Fibroblast of mammary gland (primary cell): ENCODE measurements at regions not wholly inside any gene's neighbourhood (a gene's known extent, or its start where the extent isn't known, plus 50 kb on each side); places are given as distances from the start of the nearest gene placed in this dataset.
A peak's percentile ranks its signal among the peaks of the same experiment; 100 is the strongest.

ENCODE experiments used
- DNase-seq: peaks from one replicate; pipeline ENCODE4 v3.0.0-alpha.2; 2010; ENCODE audit warnings: low read depth
- H3K4me3 ChIP-seq: 2 replicates; pipeline ENCODE4 v1.5.1; 2011; ENCODE audit warnings: low read depth, mild to moderate bottlenecking, low read length, moderate library complexity; ENCODE audit not compliant: control insufficient read depth
- TF ChIP-seq, protein P1 (sequence below): conservative IDR thresholded peaks from 2 replicates; pipeline ENCODE4 v1.5.1; 2011; ENCODE audit warnings: low read depth, low read length, inconsistent platforms; ENCODE audit not compliant: control insufficient read depth, insufficient read depth

DNA sequence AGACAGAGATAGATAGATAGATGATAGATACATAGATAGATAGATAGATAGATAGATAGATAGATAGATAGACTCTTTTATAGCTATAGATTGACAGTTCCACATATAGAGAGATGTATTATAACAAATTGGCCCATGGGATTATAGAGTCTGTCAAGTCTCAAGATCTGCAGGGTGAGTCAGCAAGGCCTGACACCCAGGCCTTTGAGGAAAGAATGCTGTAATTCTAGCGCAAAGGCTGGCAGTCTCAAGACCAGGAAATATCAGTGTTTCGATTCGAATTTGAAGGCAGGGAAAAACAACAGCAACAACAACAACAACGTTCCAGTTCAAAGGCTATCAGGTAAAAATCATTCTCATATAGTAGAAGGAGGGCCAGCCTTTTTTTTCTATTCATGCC is 339.2 kb upstream of the CDH9 start:
- DNase-seq, result no peak
- TF ChIP-seq, protein P1, sequence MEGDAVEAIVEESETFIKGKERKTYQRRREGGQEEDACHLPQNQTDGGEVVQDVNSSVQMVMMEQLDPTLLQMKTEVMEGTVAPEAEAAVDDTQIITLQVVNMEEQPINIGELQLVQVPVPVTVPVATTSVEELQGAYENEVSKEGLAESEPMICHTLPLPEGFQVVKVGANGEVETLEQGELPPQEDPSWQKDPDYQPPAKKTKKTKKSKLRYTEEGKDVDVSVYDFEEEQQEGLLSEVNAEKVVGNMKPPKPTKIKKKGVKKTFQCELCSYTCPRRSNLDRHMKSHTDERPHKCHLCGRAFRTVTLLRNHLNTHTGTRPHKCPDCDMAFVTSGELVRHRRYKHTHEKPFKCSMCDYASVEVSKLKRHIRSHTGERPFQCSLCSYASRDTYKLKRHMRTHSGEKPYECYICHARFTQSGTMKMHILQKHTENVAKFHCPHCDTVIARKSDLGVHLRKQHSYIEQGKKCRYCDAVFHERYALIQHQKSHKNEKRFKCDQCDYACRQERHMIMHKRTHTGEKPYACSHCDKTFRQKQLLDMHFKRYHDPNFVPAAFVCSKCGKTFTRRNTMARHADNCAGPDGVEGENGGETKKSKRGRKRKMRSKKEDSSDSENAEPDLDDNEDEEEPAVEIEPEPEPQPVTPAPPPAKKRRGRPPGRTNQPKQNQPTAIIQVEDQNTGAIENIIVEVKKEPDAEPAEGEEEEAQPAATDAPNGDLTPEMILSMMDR, result no peak
- no peak overlapping the region for H3K4me3 ChIP-seq

- DNase-seq, result no peak
- no peak overlapping the region for H3K4me3 ChIP-seq
- TF ChIP-seq, protein P1, result no peak
Observed at GRCh38 chr5:27353970-27354369, 315.6 kb upstream of the CDH9 start.

- no peak for DNase-seq
- TF ChIP-seq, protein P1, result no peak
- H3K4me3 ChIP-seq, result no peak overlapping the region
Observed at GRCh38 chr5:27353540-27353939, 315.2 kb upstream of the CDH9 start.

GRCh38 chr5:27341342-27341741 is 303.0 kb upstream of the CDH9 start:
- TF ChIP-seq, protein P1, result no peak
- no peak for DNase-seq
- H3K4me3 ChIP-seq, result no peak overlapping the region

DNA sequence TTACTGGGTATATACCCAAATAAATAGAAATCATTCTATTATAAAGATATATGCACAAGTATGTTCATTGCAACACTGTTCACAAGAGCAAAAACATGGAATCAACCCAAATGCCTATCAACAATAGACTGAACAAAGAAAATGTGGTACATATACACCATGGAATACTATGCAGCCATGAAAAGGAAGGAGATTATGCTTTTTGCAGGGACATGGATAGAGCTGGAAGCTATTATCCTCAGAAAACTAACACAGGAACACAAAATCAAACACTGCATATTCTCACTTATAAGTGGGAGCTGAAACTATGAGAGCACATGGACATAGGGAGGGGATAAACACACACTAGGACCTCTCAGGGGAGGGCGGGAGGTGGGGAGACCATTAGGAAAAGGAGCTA is 298.4 kb upstream of the CDH9 start:
- no peak for DNase-seq
- TF ChIP-seq, protein P1, result no peak
- H3K4me3 ChIP-seq, result no peak overlapping the region

DNA sequence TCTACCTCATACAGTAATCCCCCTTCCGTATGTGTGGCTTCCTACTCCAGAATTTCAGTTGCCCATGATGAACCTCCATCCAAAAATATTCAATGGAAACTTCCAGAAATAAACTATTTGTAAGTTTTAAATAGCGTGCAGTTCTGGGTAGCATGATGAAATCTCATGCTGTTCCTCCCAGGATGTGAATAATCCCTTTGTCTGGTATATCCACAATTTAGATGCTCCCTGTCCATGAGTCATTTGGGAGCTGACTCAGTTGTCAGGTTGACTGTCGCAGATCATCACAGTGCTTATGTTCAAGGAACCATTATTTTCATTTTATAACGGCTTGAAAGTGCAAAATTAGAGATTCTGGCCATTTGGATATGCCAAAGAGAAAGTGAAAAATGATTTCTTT is 290.1 kb upstream of the CDH9 start:
- TF ChIP-seq, protein P1, result no peak
- peak; percentile 92 for DNase-seq
- no peak overlapping the region for H3K4me3 ChIP-seq

GRCh38 chr5:27325513-27325912 is 287.1 kb upstream of the CDH9 start:
- H3K4me3 ChIP-seq, result no peak overlapping the region
- TF ChIP-seq, protein P1, result no peak
- DNase-seq, result peak; percentile 13
